IPS DF 19.7 (cell line): ENCODE measurements at regions not wholly inside any gene's neighbourhood (a gene's known extent, or its start where the extent isn't known, plus 50 kb on each side); places are given as distances from the start of the nearest gene placed in this dataset.
"Not testable (repeated sequence)": the region's sequence is repeated elsewhere in the genome, so short reads cannot be mapped to it uniquely, and the experiment has no call there.

Source experiments
- DNase-seq: peaks from one replicate; pipeline ENCODE4 v3.0.0-alpha.2; 2013; ENCODE audit warnings: low read depth, low spot score

DNA sequence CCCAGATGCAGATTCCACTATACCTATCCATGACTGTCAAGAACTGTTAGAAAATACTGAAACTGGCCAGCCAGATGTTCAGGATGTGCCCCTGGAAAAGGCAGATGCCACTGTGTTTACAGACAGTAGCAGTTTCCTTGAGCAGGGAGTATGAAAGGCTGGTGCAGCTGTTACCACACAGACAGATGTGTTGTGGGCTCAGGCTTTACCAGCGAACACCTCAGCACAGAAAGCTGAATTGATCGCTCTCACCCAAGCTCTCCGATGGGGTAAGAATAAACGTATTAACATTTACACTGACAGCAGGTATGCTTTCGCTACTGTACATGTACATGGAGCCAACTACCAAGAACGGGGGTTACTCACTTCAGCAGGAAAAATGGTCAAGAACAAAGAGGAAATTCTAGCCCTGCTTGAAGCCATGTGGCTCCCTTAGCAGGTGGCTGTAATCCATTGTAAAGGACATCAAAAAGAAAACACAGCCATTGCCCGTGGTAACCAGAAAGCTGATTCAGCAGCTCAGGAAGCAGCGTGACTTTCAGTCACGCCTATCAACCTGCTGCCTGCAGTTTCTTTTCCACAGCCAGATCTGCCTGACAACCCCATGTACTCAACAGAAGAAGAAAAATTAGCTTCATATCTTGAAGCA, 459.7 kb upstream of the HTR1E start:
- no peak for DNase-seq

DNA sequence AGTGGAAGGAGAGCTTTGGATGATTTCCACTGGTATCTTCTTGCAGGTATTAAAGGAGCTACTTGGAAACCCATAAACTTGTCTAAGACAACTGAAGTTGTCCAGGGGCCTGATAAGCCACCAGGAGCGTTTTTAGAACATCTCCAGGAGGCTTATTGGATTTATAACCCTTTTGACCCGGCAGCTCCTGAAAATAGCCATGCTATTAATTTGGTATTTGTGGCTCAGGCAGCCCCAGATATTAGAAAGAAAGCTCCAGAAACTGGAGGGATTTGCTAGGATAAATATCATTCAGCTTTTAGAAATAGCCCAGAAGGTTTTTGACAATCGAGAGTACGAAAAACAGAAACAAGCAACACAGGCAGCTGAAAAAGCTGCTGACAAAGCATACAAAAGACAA, 461.0 kb upstream of the HTR1E start:
- no peak for DNase-seq

DNA sequence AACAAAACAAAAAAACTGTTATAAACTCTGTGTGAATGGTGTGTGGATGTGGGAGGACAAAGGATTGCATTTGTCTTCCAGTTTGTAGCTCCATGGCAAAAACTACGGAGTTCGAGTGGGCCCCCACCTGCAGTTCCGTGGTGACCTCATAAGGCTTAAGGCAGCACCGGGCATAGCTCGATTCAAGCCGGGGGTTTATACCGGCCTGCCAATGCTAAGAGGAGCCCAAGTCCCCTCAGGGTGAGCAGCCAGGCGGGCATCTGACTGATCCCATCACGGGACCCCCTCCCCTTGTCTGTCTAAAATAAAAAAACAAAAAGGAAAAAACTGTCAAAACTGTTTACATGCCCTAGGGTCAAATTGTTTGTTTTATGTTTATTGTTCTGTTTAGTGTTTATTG, 463.2 kb upstream of the HTR1E start:
- DNase-seq = no peak

DNA sequence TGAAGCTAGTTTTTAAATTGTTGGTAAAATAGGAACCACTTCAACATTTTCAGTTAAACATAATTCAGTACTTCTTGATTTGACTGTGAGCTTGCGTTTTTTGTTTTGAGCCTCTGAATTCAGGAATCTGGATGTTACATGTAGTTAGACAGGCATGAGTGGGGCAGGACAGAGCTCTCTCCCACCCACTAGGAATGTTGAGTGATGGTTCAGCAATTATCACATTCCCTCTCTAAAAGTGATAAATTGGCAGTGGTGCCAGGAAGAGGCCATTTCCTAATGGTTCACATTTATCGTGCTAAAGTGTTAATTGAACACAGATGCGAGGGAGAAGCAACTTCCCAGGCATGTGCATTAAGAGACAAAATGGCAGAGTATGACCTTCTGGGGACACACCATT, 465.5 kb upstream of the HTR1E start:
- DNase-seq = no peak

DNA sequence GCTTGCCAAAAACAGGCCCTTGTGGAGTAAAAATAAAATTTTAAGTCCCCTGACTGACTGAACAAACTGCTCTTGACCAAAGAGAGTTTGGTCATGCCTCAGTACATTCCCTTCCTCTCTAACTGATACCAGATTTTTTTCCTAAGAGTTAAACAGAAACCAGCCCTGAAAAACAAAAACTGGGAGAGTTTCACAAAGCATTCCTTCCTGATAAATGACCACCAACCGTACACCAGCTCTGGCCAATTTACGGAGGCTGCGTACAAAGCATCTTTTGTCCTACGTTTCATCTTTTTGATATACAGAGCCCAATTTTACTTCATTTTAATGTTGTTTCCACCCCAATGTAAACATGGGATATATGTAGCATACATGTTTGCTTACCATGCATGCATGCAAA, 477.4 kb upstream of the HTR1E start:
- DNase-seq = no peak

DNA sequence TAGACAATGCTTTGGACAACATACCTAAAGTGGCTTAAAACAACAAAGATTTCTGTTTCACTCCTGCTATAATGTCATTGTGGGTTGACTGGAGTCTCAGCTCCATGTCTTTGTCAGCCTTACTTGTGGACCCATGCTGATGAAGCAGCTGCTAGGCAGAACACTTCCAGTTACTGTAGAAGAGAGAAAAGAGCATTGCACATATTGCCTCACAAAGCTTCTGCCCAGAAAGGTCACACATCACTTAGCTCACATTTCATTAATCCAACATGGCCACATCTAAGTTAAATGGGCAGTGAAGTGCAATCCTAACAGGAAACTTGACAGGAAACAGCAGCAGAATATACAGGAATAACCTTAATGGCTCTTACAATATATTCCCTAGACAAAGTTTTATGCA, 480.5 kb upstream of the HTR1E start:
- DNase-seq = no peak

DNA sequence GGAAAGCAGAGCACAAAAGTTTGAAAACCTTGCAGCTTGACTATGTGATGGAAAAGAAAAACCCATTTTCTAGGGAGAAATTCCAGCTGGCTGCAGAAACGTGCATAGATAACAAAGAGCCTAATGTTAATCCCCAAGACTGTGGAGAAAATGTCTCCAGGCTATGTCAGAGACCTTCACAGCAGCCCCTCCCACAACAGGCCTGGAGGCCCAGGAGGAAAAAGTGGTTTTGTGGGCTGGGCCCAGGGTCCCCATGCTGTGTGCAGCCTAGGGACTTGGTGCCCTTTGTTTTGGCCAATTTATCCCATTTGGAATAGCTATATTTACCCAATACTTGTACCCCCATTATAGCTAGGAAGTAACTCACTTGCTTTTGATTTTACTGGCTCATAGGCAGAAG, 484.1 kb upstream of the HTR1E start:
- DNase-seq = no peak

DNA sequence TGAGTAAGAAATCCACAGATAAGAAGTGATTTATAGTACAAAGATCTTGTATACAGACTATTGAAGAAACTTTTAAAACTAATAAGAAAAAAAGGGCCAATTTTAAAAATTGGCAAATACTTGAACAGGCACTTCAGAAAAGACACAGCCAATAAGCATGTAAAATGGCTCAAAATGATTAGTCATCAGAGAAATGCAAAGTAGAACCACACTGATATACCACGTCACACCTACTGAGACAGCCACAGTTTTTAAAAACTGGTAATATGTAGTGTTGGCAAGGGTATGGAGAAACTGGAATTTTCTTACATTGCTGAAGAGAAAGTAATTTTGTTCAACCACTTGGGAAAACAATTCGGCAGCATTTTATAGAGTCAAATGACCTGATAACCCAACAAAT, 488.9 kb upstream of the HTR1E start:
- no peak for DNase-seq

DNA sequence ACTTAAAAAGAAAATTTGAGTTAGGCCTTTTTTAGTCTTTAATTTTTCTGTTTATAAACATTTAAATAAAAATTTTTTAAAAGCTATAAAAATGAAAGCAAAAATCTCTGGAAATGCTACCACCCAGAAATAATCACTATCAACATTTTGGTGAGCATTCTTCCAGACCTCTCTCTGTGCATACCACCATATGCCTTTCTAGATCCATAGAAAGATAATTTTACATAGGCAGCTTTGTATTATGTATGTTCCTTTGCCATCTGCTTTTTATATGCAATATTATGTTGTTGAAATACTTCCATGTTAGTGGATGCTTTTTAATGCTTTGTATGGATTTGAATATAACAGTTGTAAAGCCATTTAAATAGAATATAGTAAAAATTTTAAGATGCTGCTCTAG, 496.7 kb upstream of the HTR1E start:
- no peak for DNase-seq

DNA sequence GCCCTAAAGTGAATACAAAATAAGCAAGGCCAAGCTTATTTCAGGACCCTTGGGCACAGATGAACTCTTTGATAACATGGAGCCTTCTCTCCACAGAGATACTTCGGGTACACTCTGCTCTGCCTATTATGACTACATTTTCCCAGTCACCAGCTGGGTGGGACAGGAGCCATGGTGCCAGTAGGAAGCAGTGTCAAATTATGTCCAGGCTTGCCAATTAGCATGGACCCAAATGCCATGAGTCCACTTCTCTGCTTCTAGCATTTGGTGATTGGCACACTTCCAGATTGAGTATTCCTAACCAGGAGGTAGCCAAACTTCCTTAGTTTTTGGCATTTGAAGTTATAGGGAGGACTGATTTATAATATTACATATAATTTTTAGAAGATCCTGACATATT, 513.8 kb upstream of the HTR1E start:
- DNase-seq = no peak

DNA sequence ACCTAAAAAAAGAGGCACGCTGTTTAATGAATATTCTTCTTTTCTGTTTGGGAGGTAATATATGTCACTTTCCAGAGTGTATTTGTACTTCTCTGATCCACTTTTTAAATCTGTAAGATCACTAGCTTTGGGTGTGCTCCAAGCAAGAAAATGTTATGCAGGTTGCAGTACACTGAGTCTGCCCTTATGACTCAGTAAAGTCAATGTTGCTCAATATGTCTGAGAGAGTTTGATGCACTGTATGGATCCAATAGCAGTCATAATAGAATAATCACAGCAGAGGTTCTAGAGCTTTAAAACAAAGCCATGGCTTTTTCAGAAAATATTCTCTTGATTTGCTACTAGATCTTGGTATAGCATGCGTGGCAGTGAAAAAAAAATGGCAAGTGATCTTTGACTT, 525.3 kb upstream of the HTR1E start:
- no peak for DNase-seq

DNA sequence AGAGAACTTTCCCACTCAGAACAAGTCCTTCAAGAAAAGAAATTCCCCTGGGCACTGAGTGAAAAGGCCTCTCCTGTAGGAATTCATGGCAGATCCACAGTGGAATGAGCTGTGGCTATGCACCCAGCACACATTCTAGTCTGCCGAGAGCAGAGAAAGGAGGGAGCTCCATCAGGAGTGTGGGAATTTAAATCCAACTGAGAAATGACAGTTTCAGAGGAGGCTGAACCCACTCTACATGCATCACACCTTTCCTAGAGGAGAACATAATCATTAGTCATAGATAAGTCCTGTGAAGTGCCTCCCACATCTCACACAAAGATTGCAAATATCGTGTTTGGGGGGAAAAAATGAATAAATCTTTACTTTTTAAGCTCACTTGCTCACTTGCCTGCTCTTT, 530.2 kb upstream of the HTR1E start:
- DNase-seq = no peak

DNA sequence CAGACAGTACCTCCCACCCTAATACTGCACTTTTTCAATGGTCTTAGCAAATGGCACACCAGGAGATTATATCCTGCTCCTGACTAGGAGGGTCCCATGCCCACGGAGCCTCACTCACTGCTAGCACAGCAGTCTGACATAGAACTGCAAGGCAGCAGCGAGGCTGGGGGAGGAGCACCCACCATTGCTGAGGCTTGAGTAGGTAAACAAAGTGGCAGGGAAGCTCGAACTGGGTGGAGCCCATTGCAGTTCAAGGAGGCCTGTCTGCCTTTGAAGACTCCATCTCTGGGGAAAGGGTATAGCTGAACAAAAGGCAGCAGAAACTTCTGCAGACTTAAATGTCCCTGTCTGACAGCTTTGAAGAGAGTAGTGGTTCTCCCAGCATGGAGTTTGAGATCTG, 544.5 kb upstream of the HTR1E start:
- not testable (repeated sequence) for DNase-seq

DNA sequence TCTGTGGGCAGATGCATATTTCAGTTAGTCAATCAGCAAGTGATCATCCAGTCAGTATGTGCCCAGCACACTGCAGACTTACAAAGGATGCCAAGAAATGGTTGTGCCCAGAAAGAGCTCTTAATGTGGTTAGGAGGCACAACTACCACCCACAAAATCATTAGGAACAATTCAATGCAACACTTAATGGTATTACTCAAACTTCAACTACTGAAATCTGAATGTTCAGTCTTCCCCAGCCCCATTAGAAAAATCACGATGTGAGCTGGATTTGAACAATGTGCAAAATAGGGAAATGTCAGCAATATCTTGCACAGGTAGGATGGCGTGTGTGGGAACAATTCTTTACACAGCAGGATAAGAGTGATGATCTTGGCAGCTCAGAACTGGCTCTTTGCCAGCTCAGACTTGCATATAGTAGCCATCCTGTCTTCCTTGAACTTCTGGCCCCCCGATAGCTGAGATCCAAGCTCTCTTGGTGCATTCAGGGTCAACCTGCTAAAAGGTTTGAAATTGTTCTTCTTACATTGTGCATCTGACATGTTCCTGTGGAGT, 556.7 kb upstream of the HTR1E start:
- no peak for DNase-seq

DNA sequence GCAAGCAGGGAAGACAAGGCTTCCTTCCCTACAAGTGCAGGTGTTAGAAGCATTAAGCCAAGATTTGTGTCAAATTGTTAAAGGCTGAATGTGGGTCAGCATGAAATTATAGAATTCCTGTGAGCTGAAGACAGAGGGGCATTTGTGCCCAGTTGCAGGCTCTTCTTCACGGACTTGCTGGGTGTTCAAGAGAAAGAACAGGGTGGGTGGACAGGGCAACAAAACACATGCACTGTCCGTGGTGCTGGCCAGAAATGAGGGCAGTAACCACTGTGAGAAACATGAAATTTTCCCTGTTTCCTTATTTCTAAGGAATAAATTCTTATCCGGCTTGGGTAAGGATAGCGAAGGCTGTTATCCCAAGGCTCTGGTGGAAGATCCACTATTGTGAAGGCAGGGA, 579.5 kb upstream of the HTR1E start:
- DNase-seq = no peak

DNA sequence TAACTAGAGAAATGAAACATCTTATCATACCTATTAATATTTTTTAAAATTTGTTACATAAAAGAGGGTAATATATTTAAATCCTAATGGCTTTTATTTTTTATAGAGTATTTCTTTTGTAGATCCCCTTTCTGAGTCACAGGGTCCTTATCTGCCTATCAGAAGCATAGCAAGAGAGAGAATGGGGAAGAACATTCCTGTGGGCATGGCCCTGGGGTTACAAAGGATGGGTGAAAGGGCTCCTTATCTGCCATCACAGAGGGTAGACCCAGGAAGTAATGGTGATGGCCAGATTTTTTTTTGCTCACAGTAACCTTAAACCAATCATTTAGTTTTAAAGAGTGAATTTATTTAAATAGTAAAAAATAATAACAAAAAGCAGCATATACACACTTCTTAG, 582.1 kb upstream of the HTR1E start:
- no peak for DNase-seq

DNA sequence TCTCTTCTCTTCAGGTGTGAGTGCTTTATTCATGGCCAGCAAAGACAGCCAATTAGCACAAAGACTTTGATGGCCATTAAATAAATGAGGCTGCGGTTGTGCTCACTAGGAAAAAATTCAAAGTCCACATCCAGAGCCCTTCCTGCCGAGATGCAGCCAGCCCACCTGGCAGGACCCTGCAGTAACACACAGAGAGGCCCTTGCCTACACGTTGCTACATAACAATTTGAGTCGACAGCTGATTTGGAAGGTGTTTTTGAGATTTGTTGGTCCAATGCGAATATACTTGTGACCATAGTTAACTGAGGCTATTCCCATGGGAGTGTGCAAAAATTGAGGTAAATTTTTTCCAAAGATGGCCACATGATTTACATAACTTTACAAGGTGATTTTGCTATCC, 605.4 kb upstream of the HTR1E start:
- no peak for DNase-seq

DNA sequence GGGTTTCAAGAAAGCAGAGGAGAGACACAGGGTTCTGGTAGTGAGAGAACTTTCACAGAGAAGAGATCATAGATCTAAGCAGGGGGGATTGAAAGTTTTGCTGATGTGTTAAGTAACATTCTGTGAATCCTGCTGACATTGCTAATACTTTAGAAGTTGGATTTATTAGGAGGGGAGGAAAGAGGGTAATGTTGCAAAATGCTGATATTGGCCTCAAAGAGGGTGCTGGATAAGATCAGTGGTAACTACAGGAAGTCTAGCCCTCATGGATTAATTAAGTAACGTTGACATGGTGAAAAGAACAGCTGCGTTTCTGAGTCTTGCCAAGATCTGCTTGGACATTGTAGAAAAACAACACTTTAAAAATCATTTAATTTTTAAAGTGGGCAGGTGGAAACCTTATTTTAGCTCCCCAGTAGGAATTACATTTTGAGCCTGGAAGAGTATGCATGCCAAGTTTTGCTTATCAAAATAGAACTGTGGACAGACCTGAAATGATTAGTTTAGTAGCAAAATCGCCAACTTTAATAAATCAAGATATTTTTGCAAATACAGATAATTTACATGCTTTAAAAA, 606.0 kb upstream of the HTR1E start:
- no peak for DNase-seq

DNA sequence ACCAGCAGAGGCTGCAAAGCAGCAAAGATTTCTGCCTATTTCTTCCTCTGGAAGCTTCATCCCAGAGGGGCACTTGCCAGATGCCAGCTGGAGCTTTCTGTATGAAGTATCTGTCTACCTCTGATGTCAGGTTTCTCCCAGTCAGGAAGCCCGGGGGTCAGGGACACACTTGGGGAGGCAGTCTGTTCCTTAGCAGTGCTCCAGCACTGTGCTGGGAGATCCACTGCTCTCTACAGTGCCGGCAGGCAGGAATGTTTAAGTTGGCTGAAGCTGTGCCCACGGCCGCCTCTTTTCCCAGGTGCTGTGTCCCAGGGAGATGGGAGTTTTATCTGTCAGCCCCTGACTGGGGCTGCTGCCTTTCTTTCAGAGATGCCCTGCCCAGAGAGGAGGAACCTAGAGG, 631.1 kb upstream of the HTR1E start:
- no peak for DNase-seq

DNA sequence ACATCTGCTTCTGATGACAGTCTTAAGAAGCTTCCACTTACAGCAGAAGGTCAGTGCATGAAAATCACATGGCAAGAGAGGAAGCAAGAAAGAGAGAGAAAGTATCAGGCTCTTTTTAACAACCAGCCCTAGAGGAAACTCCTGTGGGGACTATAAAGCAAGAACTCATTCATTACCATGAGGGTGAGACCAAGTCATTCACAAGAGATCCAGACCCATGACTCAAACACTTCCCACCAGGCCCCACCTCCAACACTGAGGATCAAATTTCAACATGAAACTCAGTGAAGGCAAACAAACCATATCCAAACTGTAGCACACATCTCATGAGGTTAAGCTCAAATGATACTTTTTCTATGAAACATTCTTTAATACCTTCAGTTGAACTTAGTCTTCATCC, 643.2 kb upstream of the SYNCRIP start:
- no peak for DNase-seq

DNA sequence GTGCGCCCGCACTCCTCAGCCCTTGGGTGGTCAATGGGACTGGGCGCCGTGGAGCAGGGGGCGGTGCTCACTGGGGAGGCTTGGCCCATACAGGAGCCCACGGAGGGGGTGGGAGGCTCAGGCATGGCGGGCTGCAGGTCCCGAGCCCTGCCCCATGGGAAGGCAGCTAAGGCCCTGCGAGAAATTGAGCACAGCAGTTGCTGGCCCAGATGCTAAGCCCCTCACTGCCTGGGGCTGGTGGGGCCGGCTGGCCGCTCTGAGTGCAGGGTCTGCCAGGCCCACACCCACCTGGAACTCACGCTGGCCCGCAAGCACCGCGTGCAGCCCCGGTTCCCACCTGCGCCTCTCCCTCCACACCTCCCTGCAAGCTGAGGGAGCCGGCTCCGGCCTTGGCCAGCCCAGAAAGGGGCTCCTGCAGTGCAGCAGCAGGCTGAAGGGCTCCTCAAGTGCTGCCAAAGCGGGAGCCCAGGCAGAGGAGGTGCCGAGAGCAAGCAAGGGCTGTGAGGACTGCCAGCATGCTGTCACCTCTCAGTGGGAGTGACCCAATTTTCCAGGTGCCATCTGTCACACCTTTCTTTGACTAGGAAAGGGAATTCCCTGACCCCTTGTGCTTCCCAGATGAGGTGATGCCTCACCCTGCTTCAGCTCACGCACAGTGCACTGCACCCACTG, 642.3 kb upstream of the SYNCRIP start:
- not testable (repeated sequence) for DNase-seq

DNA sequence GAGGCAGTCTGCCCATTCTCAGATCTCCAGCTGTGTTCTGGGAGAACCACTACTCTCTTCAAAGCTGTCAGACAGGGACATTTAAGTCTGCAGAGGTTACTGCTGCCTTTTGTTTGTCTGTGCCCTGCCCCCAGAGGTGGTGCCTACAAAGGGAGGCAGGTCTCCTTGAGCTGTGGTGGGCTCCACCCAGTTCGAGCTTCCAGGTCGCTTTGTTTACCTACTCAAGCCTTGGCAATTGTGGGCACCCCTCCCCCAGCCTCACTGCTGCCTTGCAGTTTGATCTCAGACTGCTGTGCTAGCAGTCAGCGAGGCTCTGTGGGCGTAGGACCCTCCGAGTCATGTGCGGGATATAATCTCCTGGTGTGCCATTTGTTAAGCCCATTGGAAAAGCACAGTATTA, 640.9 kb upstream of the SYNCRIP start:
- DNase-seq = not testable (repeated sequence)

DNA sequence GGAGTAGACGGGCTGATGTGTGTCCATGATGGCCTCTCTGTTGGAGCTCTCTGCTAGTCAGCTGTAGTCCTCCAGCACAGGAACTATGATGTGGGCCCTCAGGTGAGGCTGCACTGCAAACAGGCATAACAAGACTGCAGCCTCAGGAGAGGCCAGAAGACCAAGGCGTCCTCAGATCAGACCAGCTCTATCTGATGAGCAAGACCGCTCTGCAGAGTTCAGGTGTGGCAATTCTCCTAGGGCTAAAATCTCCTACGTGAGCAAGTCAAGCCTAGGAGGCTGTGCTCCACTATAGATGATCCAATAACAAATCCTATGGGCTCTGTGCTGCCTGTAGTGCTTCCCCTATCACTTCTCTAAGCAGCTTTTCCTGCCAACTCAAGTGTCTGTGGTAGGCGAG, 633.4 kb upstream of the SYNCRIP start:
- no peak for DNase-seq
